ENCODE measurements at regions not wholly inside any gene's neighbourhood (a gene's known extent, or its start where the extent isn't known, plus 50 kb on each side); places are given as distances from the start of the nearest gene placed in this dataset.

DNA sequence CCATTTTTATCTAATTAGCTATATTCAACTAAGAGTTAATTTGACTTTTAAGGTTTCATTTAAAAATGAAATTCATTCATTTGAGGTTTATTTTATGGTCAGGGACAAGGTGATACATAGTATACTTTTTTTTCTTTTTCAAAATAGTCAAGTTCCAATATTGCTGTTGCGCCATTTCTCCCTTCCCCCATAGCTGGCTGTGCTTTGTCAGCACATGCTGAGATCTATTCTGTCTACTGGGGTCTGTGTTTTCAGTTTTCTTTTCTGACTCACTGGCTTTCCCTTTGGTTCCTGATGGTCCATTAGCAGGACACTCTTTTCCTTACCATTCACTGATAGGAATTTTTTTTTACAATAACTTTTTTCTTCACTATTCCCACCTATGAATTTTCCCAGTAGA is 336.4 kb upstream of the TMEM229A start:
- TF ChIP-seq, protein P1, sequence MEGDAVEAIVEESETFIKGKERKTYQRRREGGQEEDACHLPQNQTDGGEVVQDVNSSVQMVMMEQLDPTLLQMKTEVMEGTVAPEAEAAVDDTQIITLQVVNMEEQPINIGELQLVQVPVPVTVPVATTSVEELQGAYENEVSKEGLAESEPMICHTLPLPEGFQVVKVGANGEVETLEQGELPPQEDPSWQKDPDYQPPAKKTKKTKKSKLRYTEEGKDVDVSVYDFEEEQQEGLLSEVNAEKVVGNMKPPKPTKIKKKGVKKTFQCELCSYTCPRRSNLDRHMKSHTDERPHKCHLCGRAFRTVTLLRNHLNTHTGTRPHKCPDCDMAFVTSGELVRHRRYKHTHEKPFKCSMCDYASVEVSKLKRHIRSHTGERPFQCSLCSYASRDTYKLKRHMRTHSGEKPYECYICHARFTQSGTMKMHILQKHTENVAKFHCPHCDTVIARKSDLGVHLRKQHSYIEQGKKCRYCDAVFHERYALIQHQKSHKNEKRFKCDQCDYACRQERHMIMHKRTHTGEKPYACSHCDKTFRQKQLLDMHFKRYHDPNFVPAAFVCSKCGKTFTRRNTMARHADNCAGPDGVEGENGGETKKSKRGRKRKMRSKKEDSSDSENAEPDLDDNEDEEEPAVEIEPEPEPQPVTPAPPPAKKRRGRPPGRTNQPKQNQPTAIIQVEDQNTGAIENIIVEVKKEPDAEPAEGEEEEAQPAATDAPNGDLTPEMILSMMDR (IDR thresholded peaks at IDR 0.05): no peak
- TF ChIP-seq EP300 (IDR thresholded peaks at IDR 0.05): no peak

All from sigmoid colon (tissue), 4 donors.